ENCODE measurements at regions not wholly inside any gene's neighbourhood (a gene's known extent, or its start where the extent isn't known, plus 50 kb on each side); places are given as distances from the start of the nearest gene placed in this dataset.
"Not testable (repeated sequence)": the region's sequence is repeated elsewhere in the genome, so short reads cannot be mapped to it uniquely, and the experiment has no call there.

GRCh38 chr21:35479065-35479448 is 430.0 kb upstream of the RUNX1 start:
- H3K4me1 Mint-ChIP-seq (ENCODE audit: low read depth): peaks cover 28% of the 10 kb centered on the region
- no peak overlapping the region for H3K27ac Mint-ChIP-seq
- peaks cover 14% of the 10 kb centered on the region for H3K9me3 Mint-ChIP-seq
- no peak for DNase-seq (ENCODE audit: low spot score)
- H3K4me3 Mint-ChIP-seq: no peak overlapping the region
- H3K27me3 Mint-ChIP-seq (ENCODE audit: low read depth): peaks cover 1% of the 10 kb centered on the region
- peaks cover 1% of the 10 kb centered on the region for H3K36me3 Mint-ChIP-seq (ENCODE audit: low read depth)

DNA sequence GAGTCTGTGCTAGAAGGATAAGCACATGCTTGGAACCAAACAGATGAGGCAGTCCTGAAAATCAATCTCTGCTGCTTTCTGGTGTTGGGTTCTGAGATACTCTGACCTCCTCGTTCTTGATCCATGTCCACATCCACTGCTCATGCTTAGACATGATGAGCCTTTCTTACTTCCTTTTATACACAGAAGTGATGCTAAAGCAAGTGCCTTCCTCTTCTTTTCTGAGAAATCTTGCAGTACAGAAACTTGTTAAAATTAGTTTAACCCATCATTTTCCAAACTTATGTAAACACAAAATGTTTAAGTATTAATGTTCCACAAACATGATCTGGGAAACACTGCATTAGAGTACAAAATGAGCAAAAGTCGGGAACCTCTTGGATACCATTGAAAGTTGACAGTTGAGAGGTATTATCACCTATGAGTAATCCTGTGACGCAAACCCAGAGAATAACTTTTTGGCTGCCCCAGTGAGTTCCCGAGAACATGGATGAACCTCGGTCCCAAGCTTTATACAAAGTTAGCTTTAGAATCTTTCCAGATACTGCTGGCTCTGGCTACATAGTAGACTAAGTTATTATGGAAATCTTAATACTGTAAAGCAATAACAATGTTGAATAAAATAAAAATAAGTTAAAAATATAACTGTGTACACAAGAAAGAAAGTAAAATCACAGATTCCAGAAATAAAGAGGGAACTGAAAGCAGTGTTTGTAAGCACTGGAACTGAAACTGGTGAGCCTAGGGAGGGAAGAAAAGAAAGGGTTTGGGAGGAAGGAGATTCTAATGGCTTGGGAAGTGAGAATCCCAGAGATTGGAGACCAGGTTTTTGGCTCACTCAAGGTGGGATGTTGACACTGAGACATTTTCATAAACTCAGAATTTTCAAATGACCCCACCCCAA is 429.3 kb upstream of the RUNX1 start:
- peaks cover 1% of the 10 kb centered on the region for H3K36me3 Mint-ChIP-seq (ENCODE audit: low read depth)
- H3K27ac Mint-ChIP-seq: no peak overlapping the region
- DNase-seq (ENCODE audit: low spot score): no peak
- peaks cover 28% of the 10 kb centered on the region for H3K4me1 Mint-ChIP-seq (ENCODE audit: low read depth)
- peaks cover 3% of the 10 kb centered on the region for H3K27me3 Mint-ChIP-seq (ENCODE audit: low read depth)
- peaks cover 14% of the 10 kb centered on the region for H3K9me3 Mint-ChIP-seq
- H3K4me3 Mint-ChIP-seq: no peak overlapping the region

GRCh38 chr21:35477622-35478021 is 428.5 kb upstream of the RUNX1 start:
- peaks cover 31% of the 10 kb centered on the region for H3K4me1 Mint-ChIP-seq (ENCODE audit: low read depth)
- H3K27ac Mint-ChIP-seq: no peak overlapping the region
- no peak for DNase-seq (ENCODE audit: low spot score)
- H3K9me3 Mint-ChIP-seq: peaks cover 14% of the 10 kb centered on the region
- no peak overlapping the region for H3K4me3 Mint-ChIP-seq
- peaks cover 10% of the 10 kb centered on the region for H3K27me3 Mint-ChIP-seq (ENCODE audit: low read depth)
- H3K36me3 Mint-ChIP-seq (ENCODE audit: low read depth): peaks cover 1% of the 10 kb centered on the region

DNA sequence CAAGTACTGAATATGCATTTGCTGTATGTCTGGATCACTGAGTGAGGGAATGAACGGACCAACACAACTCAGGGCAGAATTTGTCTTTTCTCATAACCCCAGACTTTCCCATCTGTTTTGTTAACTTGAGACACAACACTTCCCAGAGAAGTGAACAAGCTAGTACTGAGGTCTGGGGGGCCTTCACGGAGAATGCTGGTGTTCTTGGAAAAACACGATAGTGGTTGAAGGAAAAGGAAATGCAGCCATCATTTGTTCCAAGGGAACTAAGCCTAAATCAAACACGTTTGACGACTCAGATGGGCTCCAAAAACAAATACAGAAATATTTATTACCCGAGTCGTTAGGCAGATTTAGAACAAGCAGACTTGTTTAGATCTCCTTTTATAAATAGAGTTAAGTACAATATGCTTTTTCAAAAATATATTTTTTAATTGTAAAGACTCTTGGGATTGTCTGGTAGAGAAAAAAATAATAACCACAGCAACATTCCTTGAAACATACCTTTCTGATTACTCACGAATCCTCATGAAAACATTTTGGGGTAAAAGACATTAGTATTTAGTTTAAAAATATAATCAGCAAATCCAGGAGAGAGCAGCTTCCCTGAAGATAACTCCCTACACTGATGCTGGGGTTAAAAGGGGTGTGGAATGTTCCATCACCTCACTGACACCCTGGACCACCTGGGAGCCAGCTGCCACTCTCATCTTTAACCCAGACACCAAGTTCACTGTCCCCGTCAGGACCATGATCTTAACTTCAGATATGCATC is 427.7 kb upstream of the RUNX1 start:
- DNase-seq (ENCODE audit: low spot score): no peak
- Mint-ChIP-seq H3K27me3 (ENCODE audit: low read depth) (peaks cover 11% of the 10 kb centered on the region), H3K9me3 (peaks cover 14% of the 10 kb centered on the region), H3K36me3 (ENCODE audit: low read depth) (peaks cover 1% of the 10 kb centered on the region), H3K4me3 (peak overlapping the region; percentile 52), H3K4me1 (ENCODE audit: low read depth) (peaks cover 31% of the 10 kb centered on the region), H3K27ac (no peak overlapping the region)

- no peak for DNase-seq (ENCODE audit: low spot score)
- Mint-ChIP-seq H3K27me3 (ENCODE audit: low read depth) (peaks cover 11% of the 10 kb centered on the region), H3K4me1 (ENCODE audit: low read depth) (peaks cover 31% of the 10 kb centered on the region), H3K4me3 (peak overlapping the region; percentile 52), H3K9me3 (peaks cover 14% of the 10 kb centered on the region), H3K27ac (peak overlapping the region; percentile 39), H3K36me3 (ENCODE audit: low read depth) (peaks cover 1% of the 10 kb centered on the region)
Observed at GRCh38 chr21:35475762-35476161, 426.7 kb upstream of the RUNX1 start.

- H3K9me3 Mint-ChIP-seq: peaks cover 12% of the 10 kb centered on the region
- H3K27me3 Mint-ChIP-seq (ENCODE audit: low read depth): peaks cover 11% of the 10 kb centered on the region
- peaks cover 31% of the 10 kb centered on the region for H3K4me1 Mint-ChIP-seq (ENCODE audit: low read depth)
- DNase-seq (ENCODE audit: low spot score): no peak
- H3K27ac Mint-ChIP-seq: no peak overlapping the region
- H3K4me3 Mint-ChIP-seq: no peak overlapping the region
- H3K36me3 Mint-ChIP-seq (ENCODE audit: low read depth): peaks cover 1% of the 10 kb centered on the region
Observed at GRCh38 chr21:35475009-35475408, 425.9 kb upstream of the RUNX1 start.

- peaks cover 11% of the 10 kb centered on the region for H3K27me3 Mint-ChIP-seq (ENCODE audit: low read depth)
- no peak overlapping the region for H3K27ac Mint-ChIP-seq
- peaks cover 28% of the 10 kb centered on the region for H3K4me1 Mint-ChIP-seq (ENCODE audit: low read depth)
- H3K4me3 Mint-ChIP-seq: no peak overlapping the region
- no peaks in the 10 kb centered on the region for H3K36me3 Mint-ChIP-seq (ENCODE audit: low read depth)
- H3K9me3 Mint-ChIP-seq: no peaks in the 10 kb centered on the region
- DNase-seq (ENCODE audit: low spot score): no peak
Observed at GRCh38 chr21:35473496-35473895, 424.4 kb upstream of the RUNX1 start.

DNA sequence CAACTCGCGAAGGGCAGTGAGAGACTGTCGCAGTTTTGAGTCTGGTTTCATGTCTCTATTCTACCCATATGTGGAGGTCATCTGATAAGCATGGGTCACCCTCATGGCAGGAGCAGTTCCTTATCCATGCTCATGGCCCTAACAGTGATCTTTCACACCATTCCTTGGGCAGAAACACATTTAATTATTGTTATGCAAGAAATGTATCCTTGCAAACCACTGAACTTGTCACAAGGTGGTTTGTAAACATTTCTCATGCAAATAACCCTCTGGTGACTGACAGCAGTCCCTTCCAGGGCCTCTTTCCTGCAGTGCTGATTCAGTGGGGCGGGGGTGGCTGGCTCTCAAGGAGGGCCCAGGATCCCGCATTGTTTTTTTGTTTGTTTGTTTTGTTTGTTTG is 421.4 kb upstream of the RUNX1 start:
- Mint-ChIP-seq H3K9me3 (peaks cover 15% of the 10 kb centered on the region), H3K27ac (no peak overlapping the region), H3K36me3 (ENCODE audit: low read depth) (no peaks in the 10 kb centered on the region), H3K27me3 (ENCODE audit: low read depth) (peaks cover 11% of the 10 kb centered on the region), H3K4me3 (no peak overlapping the region), H3K4me1 (ENCODE audit: low read depth) (peaks cover 14% of the 10 kb centered on the region)
- no peak for DNase-seq (ENCODE audit: low spot score)

GRCh38 chr21:35469498-35469897 is 420.4 kb upstream of the RUNX1 start:
- Mint-ChIP-seq H3K36me3 (ENCODE audit: low read depth) (no peaks in the 10 kb centered on the region), H3K27me3 (ENCODE audit: low read depth) (peaks cover 10% of the 10 kb centered on the region), H3K27ac (no peak overlapping the region), H3K4me3 (no peak overlapping the region), H3K9me3 (peaks cover 21% of the 10 kb centered on the region), H3K4me1 (ENCODE audit: low read depth) (peaks cover 6% of the 10 kb centered on the region)
- no peak for DNase-seq (ENCODE audit: low spot score)

DNA sequence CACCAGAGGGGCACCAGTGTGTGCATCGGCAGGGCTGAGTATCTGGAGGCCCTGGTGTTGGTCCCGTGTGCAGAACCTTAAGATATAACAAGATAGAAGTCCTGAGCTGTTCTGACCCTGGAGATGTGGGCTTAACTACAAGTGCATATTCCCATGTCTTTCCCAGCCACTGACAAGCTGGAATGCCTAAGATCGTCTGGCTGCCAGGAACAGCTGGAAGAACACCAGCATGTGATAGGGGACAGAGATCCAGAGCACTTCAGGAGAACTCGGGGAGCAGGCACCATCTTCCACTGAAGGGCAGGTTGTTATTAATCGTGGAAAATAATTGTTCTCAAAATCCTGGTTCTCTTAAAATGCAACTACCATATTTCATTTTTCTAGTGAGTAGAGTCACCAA is 419.9 kb upstream of the RUNX1 start:
- Mint-ChIP-seq H3K27ac (no peak overlapping the region), H3K27me3 (ENCODE audit: low read depth) (peaks cover 10% of the 10 kb centered on the region), H3K4me1 (ENCODE audit: low read depth) (peaks cover 5% of the 10 kb centered on the region), H3K36me3 (ENCODE audit: low read depth) (no peaks in the 10 kb centered on the region), H3K4me3 (no peak overlapping the region), H3K9me3 (peaks cover 22% of the 10 kb centered on the region)
- no peak for DNase-seq (ENCODE audit: low spot score)

DNA sequence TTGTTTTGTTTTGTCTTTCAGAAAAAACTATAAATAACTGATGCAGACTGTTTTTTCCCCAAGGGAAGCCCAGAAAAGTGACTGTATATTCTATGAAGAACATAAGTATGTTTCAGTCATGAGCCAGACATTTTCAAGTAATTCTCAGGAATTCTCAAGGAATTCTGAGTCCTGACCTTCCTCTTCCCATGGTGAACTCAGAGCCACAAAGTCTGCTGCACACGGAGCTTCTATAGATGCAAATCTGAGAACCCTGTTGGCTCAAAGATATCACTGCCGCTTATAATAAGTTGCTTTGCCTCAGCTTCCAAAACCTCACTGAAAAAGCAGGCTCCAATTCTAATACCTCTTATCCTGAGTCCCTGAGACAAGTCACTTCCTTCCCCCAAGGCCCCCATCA is 418.5 kb upstream of the RUNX1 start:
- no peak overlapping the region for H3K4me3 Mint-ChIP-seq
- H3K27ac Mint-ChIP-seq: no peak overlapping the region
- no peaks in the 10 kb centered on the region for H3K36me3 Mint-ChIP-seq (ENCODE audit: low read depth)
- H3K4me1 Mint-ChIP-seq (ENCODE audit: low read depth): no peaks in the 10 kb centered on the region
- H3K9me3 Mint-ChIP-seq: peaks cover 25% of the 10 kb centered on the region
- no peak for DNase-seq (ENCODE audit: low spot score)
- H3K27me3 Mint-ChIP-seq (ENCODE audit: low read depth): peaks cover under 1% of the 10 kb centered on the region

DNA sequence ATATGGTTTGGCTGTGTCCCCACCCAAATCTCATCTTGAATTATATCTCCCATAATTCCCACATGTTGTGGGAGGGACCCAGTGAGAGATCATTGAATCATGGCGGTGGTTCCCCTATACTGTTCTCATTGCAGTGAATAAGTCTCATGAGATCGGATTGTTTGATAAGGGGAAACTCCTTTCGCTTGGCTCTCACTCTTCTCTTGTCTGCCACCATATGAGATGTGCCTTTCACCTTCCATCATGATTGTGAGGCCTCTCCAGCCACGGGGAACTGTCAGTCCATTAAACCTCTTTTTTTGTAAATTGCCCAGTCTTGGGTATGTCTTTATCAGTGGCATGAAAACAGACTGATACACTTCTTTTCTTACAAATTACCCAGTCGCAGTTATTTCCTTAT is 417.6 kb upstream of the RUNX1 start:
- H3K36me3 Mint-ChIP-seq (ENCODE audit: low read depth); H3K27me3 Mint-ChIP-seq (ENCODE audit: low read depth); H3K4me1 Mint-ChIP-seq (ENCODE audit: low read depth); DNase-seq (ENCODE audit: low spot score); H3K4me3 Mint-ChIP-seq; H3K27ac Mint-ChIP-seq: not testable (repeated sequence)
- peaks cover 25% of the 10 kb centered on the region for H3K9me3 Mint-ChIP-seq

GRCh38 chr21:35465741-35466140 is 416.6 kb upstream of the RUNX1 start:
- peaks cover 25% of the 10 kb centered on the region for H3K9me3 Mint-ChIP-seq
- H3K36me3 Mint-ChIP-seq (ENCODE audit: low read depth): no peaks in the 10 kb centered on the region
- no peak overlapping the region for H3K4me3 Mint-ChIP-seq
- DNase-seq (ENCODE audit: low spot score): no peak
- H3K27me3 Mint-ChIP-seq (ENCODE audit: low read depth): no peaks in the 10 kb centered on the region
- no peak overlapping the region for H3K27ac Mint-ChIP-seq
- H3K4me1 Mint-ChIP-seq (ENCODE audit: low read depth): no peaks in the 10 kb centered on the region

GRCh38 chr21:35461700-35462099 is 412.6 kb upstream of the RUNX1 start:
- Mint-ChIP-seq H3K36me3 (ENCODE audit: low read depth) (no peaks in the 10 kb centered on the region), H3K4me3 (no peak overlapping the region), H3K27ac (no peak overlapping the region), H3K27me3 (ENCODE audit: low read depth) (no peaks in the 10 kb centered on the region), H3K4me1 (ENCODE audit: low read depth) (peaks cover 4% of the 10 kb centered on the region), H3K9me3 (peaks cover 25% of the 10 kb centered on the region)
- no peak for DNase-seq (ENCODE audit: low spot score)

Measured in T-helper 2 cell treated with Interferon-gamma antibody and Interleukin-4, amounts not matched to agents 5 μg/mL and 100 μg/mL, for 36 hours (primary cell).